ENCODE measurements at regions not wholly inside any gene's neighbourhood (a gene's known extent, or its start where the extent isn't known, plus 50 kb on each side); places are given as distances from the start of the nearest gene placed in this dataset.

DNA sequence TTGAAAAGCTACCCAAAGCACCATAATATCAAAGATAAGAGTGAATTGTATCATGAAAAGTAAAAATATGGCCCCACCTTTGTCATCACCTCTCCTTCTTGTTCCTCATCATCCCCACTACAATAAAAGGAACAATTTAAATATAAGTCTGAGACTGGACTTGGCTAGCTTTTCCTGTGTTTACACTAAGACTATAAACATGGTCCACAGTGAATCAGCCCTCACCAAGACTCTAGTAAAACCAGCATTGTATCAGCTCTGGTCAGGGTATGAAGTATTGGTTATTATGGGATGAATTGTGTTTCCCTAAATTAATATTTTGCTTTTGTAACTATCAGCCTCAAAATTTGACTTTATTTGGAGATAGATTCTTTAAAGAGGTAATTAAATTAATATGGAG, 105.4 kb downstream of the SLC25A46 start:
- TF ChIP-seq, protein P1, sequence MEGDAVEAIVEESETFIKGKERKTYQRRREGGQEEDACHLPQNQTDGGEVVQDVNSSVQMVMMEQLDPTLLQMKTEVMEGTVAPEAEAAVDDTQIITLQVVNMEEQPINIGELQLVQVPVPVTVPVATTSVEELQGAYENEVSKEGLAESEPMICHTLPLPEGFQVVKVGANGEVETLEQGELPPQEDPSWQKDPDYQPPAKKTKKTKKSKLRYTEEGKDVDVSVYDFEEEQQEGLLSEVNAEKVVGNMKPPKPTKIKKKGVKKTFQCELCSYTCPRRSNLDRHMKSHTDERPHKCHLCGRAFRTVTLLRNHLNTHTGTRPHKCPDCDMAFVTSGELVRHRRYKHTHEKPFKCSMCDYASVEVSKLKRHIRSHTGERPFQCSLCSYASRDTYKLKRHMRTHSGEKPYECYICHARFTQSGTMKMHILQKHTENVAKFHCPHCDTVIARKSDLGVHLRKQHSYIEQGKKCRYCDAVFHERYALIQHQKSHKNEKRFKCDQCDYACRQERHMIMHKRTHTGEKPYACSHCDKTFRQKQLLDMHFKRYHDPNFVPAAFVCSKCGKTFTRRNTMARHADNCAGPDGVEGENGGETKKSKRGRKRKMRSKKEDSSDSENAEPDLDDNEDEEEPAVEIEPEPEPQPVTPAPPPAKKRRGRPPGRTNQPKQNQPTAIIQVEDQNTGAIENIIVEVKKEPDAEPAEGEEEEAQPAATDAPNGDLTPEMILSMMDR (optimal IDR thresholded peaks at IDR 0.05 in 1 of 3, IDR thresholded peaks at IDR 0.05 in 1 of 3, conservative IDR thresholded peaks at IDR 0.05 in 1 of 3; ENCODE audit: extremely low read depth in 1 of 3, insufficient read depth in 2 of 3, low read length in 3 of 3) = no peak
- TF ChIP-seq EZH2 (IDR thresholded peaks at IDR 0.05; ENCODE audit: low read length) = no peak
